Spleen (tissue), 7 donors: ENCODE measurements at regions not wholly inside any gene's neighbourhood (a gene's known extent, or its start where the extent isn't known, plus 50 kb on each side); places are given as distances from the start of the nearest gene placed in this dataset.

ENCODE experiments used
- POLR2A ChIP-seq, 3 donors: fragments of 450-650 bp; IDR thresholded peaks; one replicate each; pipeline ENCODE4 v1.5.1; 2017; ENCODE audit warnings: antibody characterized with exemption in 3 of 3, mild to moderate bottlenecking in 1 of 3
- TF ChIP-seq, protein P1 (sequence below), 11 experiments: fragments of 200-600 bp in 7 of 11; fragments of 450-650 bp in 4 of 11; sonication (generic) in 4 of 11; IDR thresholded peaks in 8 of 11; conservative IDR thresholded peaks in 3 of 11; 1 replicate in 7 of 11; 2 replicates in 4 of 11; pipeline versions ENCODE4 v1.4.0 to v1.8.0; 2016 to 2021; ENCODE audit warnings: antibody characterized with exemption in 11 of 11, inconsistent platforms in 4 of 11, mild to moderate bottlenecking in 1 of 11
- donor health status: DM: no; HTN: no; CAD: no; lungs with moderate emphysema.
- donor health status: DM: no; HTN: no; CAD: no.
- donor health status: DM: no; HTN: no; CAD: no.

DNA sequence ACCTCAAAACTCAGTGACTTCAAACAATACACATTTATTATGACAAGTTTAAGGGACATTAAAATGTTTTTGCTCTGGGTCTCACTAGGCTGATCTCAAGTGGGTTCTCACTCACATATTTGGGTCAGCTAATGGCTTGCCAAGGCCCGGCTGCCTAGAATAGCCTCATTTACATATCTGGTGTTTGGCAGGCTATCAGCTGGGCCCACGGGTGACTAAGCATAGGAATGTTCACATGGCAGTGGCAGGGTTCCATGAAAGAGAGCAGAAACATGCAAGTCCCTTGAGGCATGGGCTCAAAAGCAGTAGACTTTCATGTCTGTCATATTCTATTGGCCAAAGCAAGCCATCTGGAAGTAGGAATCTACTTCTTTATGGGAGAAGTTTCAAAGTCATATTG, 492.6 kb downstream of the KCNT2 start:
- no peak for TF ChIP-seq POLR2A (IDR thresholded peaks at IDR 0.05)
- TF ChIP-seq, protein P1, sequence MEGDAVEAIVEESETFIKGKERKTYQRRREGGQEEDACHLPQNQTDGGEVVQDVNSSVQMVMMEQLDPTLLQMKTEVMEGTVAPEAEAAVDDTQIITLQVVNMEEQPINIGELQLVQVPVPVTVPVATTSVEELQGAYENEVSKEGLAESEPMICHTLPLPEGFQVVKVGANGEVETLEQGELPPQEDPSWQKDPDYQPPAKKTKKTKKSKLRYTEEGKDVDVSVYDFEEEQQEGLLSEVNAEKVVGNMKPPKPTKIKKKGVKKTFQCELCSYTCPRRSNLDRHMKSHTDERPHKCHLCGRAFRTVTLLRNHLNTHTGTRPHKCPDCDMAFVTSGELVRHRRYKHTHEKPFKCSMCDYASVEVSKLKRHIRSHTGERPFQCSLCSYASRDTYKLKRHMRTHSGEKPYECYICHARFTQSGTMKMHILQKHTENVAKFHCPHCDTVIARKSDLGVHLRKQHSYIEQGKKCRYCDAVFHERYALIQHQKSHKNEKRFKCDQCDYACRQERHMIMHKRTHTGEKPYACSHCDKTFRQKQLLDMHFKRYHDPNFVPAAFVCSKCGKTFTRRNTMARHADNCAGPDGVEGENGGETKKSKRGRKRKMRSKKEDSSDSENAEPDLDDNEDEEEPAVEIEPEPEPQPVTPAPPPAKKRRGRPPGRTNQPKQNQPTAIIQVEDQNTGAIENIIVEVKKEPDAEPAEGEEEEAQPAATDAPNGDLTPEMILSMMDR (IDR thresholded peaks at IDR 0.05 in 8 of 11, conservative IDR thresholded peaks at IDR 0.05 in 3 of 11), result no peak
